HG02840 (cell line): ENCODE measurements at regions not wholly inside any gene's neighbourhood (a gene's known extent, or its start where the extent isn't known, plus 50 kb on each side); places are given as distances from the start of the nearest gene placed in this dataset.
"Not testable (repeated sequence)": the region's sequence is repeated elsewhere in the genome, so short reads cannot be mapped to it uniquely, and the experiment has no call there.

Source experiments
- ATAC-seq: cut with Tn5 transposase; IDR thresholded peaks from one replicate; pipeline ENCODE4 v1.9.1; 2021; ENCODE audit warnings: mild to moderate bottlenecking, moderate library complexity, moderate number of reproducible peaks; ENCODE audit not compliant: unreplicated experiment, low FRiP score

DNA sequence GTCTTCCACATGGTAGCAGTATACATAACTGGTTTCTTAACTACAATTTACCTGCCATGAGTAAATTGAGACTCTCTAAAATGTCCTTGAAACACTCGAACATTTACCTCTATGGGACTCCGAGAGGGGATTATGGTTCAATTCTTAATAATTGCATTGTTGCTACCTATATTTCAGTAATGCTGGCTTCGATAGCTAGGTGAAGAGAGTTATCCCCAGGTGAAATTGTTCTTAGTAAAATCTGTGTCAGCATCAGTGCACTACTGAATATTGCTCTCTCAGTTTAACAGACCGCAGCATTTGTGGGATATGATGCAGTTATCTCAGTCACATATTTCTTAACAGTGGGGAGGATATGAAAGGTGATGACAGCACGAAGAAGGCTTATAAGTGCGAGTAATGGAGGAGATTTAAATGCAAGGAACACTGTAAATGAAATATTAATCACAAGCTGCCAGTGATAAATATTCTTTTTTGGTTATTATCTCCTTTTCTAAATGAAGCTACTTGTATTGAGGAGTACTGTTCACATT is 801.9 kb downstream of the BRINP3 start:
- ATAC-seq = no peak

DNA sequence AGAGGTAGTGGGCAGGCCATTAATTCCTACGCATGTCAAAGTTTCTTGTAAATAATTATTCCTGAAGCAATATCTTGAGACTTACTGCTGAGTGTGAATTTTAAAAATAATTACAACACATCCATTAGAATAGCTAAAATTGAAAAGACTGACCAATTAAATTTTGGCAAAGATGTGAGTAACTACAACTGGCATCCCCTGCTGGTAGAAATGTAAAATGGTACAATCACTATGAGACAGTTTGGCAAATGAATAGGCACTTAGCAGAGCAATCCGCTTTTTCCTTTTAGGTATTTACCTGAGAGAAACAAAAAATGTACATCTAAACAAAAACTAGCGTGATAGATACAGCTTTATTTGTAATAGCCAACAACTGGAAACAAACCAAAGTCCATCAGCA is 798.9 kb downstream of the BRINP3 start:
- ATAC-seq = no peak

DNA sequence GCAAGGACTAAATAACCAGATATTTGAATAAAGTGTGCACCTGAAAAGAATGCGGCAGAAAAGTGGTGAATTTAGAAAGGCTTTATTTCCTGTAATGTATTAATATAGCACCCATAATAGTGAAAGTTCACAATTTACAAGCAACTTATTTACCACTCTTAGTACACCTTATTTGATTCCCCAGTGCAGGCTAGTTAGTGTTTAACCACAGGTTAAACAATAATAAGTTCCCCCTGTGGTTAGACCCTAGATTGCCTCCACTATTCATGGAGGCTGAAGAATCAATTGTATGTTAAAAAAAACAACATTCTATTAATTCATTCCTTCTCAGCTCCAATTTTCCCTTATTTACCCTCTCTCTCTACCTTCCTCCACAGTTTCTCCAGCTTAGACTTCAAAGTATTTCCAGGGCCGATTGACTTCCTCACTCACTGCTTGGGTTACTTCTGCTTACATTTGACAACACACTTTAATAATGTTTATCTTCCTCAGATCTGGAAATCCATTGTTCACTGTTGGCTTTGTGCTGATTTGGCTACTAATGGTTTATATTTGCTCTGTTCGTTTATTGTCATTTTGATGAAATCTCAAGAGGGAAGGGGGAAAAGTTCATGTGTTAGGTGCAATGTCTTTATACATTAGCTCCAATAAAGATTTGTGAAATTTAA is 796.3 kb downstream of the BRINP3 start:
- ATAC-seq = no peak

DNA sequence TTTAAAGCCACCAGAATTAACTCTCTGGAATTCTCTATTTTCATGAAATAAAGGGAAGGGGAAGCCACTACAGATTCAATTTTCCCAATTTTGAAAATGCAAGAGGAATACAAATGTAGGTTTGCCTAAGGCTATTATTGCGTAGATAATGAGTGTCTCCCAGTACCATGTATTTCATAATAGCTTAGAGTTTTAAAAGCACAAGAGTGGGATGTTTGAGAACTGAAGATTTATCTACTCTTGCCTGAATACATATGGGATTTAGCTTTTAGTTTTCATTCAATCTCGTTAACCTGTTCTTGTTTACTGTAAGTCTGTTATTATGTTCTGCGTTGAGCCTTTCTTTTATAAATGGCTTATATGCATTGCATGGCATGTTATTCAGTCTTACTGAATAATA is 795.1 kb downstream of the BRINP3 start:
- no peak for ATAC-seq

DNA sequence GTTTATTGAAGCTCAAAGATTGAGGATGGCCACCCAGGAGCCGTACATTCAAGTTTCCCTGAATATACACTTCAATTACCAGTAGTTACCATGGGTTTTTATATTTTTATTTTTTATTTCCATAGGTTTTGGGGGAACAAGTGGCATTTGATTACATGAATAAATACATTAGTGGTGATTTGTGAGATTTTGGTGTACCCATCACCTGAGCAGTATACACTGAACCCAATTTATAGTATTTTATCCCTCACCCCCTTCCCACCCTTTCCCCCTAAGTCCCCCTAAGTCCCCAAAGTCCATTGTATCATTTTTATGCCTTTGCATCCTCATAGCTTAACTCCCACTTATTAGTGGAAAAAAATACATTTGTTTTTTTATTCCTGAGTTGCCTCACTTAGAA is 791.4 kb downstream of the BRINP3 start:
- ATAC-seq = no peak

DNA sequence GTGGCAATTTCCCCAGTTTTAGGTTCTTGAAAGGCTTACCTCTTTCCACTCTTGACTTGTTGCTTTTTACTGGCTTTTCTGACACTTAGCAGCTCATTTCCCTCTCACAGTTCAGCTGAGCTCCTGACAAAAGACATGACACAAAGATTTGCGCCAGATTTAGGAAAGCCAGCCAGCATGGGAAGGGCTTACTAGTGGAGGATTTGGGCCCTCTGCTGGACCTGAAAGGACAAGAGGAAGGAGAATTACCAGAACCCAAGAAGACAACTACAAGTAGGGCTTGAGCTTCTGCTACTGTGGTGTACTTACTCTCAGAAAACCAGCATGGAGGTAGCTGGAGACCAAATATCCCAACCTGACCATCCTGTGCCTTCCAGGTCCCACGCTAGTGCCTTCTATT is 784.5 kb downstream of the BRINP3 start:
- ATAC-seq = no peak

DNA sequence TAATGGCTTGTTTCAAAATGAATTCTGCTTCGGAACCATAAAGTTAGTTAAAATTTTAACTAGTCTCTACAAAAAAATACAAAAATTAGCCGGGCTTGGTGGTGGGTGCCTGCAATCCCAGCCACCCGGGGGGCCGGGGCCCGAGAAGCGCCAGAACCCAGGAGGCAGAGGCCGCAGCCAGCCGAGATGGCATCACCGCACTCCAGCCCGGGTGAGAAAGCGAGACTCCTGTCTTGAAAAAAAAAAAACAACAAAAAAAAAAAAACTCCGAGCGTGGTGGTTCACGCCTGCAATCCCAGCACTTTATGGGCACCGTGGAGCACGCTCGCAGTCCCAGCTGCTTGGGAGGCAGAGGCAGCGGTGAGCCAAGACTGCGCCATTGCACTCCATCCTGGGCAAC is 781.4 kb downstream of the BRINP3 start:
- ATAC-seq = no peak

DNA sequence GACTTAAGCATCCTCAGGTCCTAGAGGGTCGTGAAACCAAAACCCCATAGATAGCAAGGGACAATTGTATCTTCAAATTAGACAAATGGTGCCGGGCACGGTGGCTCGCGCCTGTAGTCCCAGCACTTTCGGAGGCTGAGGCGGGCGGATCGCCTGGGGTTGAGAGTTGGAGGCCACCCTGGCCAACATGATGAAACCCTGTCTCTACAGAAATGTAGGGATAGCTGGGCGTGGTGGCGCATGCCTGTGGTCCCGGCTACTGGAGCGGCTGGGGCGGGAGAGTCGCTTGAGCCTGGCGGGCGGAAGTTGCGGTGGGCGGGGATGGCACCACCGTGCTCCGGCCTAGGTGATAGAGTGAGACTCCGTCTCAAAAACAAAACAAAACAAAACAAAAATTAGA is 780.6 kb downstream of the BRINP3 start:
- ATAC-seq = no peak

DNA sequence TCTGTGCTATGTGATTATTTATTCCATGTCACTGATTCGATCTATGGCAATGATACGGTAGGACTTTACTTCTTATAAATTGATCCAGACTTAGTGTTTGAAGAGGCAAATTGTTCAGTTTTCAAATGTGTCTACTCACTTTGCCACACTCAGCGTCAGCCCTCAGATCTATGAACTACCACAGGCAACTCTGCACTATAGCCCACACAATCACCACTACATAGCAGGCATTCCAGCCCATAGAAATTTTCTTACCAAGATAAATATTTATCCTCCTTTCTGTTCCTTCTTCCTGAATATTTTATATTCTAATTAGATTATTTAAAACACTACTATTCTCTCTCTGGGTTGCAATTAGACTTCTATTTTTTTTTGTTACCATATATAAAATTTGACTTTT is 776.1 kb downstream of the BRINP3 start:
- ATAC-seq = no peak

DNA sequence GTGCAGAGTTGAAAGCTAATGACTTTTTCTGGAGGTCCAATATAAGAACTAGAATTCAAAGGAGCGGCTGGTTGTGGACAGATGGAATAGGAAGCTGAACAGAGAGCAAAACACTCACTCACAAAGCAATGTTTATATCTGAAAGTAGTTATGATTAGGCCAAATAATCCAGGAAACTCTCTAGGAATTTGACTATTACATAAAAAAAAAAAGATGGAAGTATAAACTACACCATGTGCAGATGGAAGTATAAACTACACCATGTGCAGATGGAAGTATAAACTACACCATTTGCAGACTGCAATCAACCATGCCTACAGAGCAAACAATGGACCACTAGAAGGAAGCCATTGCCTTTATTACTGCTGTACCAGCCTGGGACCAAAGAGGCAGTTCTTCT is 771.1 kb downstream of the BRINP3 start:
- ATAC-seq = no peak

DNA sequence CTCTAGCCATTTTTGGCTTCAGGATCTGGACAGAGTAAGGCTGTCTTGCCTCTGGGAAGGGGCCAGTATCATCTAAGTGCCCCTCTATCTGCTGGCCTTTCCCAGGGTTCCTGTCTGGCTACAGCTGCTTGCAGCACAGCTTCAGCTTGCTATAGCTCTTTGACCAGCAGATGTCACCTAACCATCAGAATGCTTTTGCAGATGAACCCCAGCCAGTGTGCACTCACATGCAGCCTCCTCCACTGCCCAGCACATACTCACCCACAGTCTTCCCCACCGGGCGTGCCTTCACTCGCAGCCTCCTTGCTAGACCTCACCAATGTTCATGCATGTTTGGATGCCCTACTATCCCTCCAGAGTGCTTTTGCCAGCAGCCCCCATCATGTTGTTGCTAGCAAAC is 769.0 kb downstream of the BRINP3 start:
- ATAC-seq = no peak

DNA sequence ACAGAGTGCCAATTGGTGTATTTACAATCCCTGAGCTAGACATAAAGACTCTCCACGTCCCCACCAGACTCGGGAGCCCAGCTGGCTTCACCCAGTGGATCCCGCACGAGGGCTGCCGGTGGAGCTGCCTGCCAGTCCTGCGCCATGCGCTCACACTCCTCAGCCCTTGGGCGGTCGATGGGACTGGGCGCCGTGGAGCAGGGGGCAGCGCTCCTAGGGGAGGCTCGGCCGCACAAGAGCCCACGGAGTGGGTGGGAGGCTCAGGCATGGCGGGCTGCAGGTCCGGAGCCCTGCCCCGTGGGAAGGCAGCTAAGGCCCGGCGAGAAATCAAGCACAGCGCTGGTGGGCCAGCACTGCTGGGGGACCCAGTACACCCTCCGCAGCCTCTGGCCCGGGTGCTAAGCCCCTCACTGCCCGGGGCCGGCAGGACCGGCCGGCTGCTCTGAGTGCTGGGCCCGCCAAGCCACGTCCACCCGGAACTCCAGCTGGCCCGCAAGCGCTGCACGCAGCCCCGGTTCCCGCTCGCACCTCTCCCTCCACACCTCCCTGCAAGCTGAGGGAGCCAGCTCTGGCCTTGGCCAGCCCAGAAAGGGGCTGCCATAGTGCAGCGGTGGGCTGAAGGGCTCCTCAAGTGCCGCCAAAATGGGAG is 759.4 kb downstream of the BRINP3 start:
- ATAC-seq = not testable (repeated sequence)

DNA sequence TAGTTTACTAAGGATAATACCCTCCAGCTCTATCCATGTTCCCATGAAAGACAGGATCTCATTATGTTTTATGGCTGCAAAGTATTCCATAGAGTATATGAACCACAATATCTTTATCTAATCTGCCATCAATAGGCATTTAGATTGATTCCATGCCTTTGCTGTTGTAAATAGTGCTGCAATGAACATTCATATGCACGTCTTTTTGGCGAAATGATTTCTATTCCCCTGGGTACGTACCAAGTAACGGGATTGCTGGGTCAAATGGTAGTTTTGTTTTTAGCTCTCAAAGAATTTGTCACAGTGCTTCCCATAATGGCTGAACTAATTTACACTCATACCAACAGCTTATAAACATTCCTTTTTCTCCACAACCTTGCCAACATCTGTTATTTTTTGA is 750.9 kb downstream of the BRINP3 start:
- ATAC-seq = no peak

DNA sequence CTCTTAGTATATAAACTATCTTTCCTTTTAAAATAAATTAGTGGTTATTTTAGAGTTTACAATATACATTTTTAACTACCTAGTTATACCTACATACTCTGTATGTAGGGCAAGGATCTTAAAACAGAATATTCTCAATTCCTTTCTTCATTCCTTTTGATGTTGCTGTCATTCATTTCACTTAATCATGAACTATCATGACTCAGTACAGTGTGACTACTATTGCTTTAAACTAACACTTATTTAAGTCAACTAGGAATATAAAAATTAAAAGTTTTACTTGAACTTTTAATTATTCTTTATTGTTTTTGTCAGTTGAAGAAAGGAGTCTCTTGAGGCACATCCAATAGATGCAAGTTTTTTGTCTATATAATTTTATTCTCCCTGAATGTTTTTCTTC is 726.4 kb downstream of the BRINP3 start:
- ATAC-seq = no peak

DNA sequence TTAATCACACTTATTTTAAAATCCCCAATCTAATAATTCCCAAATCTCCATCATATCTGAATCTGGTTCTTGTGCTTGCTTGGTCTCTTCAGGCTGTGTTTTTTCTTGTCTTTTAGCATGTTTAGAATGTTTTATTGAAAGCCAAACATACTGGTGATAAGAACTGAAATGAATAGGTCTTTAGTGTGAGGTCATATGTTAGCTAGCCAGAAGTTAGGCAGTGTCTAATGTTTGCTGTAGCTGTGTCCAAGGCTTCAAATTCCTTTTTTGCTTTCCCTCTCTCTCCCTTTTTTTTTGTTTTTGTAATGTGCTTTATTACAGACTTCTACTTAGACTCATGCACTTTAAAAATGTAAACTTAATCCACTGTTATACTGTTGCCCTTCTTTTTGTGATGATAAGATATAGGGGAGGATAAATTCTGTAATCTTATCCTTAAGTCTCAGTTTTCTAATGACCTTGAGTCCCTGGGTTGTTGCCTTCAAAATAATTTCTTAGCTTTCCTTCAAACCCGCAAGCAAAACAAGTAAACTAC is 725.1 kb downstream of the BRINP3 start:
- no peak for ATAC-seq

DNA sequence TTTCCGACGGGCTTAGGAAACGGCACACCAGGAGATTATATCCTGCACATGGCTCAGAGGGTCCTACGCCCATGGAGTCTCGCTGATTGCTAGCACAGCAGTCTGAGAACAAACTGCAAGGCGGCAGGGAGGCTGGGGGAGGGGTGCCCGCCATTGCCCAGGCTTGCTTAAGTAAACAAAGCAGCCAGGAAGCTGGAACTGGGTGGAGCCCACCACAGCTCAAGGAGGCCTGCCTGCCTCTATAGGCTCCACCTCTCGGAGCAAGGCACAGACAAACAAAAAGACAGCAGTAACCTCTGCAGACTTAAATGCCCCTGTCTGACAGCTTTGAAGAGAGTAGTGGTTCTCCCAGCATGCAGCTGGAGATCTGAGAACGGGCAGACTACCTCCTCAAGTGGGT is 722.6 kb downstream of the BRINP3 start:
- not testable (repeated sequence) for ATAC-seq

DNA sequence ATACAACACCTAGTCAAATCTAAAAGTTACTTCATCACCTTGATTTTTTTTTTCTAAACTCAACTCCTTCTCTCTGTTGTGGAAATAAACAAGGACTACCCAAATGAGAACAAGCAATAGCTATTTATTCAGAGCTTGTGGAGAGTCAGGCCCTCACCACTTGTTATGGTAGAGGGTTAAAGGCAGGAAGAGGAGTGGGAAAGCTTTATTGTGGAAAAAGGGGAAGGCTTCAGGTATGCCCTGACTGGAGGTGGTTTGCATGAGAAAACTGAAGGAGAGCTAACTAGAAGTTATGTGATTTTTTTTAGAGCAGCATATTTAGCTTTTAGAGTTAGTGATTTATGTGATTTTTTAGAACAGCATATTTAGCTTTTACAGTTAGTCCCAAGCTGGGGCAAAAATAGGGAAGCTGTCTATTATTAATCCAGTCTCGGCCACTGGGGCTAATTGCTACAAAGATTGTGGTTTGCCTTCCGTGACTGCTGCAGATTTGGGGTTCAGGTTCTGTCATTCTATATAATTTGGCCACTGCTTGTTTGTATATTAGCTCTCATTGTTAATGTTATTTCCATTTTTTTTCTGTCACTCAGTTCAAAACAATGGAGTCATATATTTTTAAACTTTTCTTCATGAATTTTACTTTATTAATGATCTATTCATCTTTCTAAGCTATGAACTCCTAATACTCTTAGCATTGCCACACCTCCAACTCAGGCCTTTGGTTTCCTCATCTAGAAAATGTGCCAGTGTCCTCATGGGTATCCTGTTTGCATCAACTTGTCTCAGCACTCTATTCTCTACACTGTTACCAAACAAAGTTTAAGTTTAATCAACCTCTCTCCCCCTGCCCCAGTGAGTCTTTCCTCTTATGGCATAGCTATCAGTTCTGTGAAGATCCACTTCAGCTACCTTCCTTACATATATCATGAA is 713.0 kb downstream of the BRINP3 start:
- ATAC-seq = no peak

DNA sequence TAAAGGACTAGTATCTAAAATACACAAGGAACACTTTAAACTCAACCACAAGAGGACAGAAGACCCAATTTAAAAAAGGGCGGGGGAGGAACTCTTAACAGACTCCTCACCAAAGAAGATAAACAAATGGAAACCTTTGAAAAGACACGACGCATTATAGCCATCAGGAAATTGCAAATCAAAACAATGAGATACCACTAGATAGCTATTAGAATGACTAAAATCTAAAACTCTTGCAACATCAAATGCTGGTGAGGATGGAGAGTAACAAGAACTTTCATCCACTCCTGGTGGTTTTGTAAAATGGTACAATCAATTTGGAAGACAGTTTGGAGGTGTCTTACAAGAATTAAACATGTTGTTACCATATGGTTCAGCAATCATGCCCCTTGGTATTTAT is 708.2 kb downstream of the BRINP3 start:
- no peak for ATAC-seq

DNA sequence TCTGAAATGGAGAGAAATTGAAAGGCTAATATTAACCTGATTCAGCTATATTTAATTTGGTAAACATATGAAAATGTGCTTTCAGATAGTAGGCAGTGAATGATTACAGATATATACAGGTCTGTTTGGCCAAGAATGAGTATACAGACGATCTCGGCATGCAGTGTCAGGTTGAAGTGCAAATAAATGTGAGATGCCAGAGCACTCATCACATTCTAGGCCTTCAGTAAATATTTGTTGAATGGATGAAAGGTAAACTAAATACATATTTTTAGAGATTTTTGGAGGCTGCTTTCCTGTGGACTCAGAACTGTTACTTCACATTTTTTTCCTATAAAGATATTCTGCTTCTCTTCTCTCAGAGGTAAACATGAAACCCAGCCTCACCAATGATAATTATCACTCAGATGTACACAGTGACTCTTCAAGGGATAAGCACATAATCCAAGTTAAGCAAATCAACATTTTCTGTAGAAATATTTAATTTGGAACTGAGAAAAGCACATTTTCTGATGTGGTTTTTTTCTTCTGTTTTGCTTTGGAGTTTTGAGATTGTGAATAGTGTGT is 702.9 kb downstream of the BRINP3 start:
- no peak for ATAC-seq

DNA sequence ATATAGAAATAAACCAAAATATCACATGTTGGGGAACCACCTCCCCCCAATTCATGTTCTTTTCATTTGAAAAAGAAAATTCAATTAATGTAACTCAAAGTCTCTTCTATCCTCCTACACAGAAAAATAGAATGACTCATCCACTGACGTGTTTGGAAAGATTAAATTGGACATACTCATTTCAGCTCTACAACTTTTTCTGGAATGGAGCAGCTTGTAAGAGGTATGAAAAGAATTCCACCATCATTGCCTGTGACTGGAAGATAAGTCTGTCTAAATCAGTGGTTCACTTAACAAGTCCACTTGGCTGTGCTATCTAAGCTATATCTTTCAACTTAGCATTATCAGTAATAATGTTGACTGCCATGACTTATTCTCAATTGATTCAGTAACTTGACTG is 702.3 kb downstream of the BRINP3 start:
- no peak for ATAC-seq

DNA sequence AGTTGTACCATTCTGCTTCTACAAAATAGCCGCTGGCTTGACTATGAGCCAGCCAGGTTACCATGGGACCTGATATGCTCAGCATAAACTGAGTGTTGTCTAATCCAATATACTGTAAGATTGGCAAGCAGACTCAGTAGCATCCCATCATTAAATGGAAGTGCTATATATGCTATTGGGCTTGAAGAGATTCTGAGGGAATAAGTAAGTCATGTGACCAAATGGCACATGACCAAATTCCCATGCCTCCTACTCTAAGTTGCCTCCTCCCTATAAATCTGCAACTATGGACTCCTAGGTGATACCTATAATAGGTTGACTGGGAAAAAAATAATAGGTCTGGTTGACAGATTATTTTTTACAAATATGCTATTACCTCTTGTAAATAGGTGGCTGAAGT is 698.6 kb downstream of the BRINP3 start:
- ATAC-seq = no peak
